A204.1 (cell line): ENCODE measurements at regions not wholly inside any gene's neighbourhood (a gene's known extent, or its start where the extent isn't known, plus 50 kb on each side); places are given as distances from the start of the nearest gene placed in this dataset.
"Not testable (repeated sequence)": the region's sequence is repeated elsewhere in the genome, so short reads cannot be mapped to it uniquely, and the experiment has no call there.

Experiments used
- FAIRE-seq: peaks from 2 replicates; lab custom pipeline; 2012; peaks lifted over from hg19 to GRCh38; lab: Jason Lieb, UNC

- FAIRE-seq: no peak
These were observed 57.6 kb upstream of the ATP2B1 start for GRCh38 chr12:89765959-89766824.

- not testable (repeated sequence) for FAIRE-seq
These were observed 55.5 kb upstream of the ATP2B1 start for GRCh38 chr12:89764164-89764563.

DNA sequence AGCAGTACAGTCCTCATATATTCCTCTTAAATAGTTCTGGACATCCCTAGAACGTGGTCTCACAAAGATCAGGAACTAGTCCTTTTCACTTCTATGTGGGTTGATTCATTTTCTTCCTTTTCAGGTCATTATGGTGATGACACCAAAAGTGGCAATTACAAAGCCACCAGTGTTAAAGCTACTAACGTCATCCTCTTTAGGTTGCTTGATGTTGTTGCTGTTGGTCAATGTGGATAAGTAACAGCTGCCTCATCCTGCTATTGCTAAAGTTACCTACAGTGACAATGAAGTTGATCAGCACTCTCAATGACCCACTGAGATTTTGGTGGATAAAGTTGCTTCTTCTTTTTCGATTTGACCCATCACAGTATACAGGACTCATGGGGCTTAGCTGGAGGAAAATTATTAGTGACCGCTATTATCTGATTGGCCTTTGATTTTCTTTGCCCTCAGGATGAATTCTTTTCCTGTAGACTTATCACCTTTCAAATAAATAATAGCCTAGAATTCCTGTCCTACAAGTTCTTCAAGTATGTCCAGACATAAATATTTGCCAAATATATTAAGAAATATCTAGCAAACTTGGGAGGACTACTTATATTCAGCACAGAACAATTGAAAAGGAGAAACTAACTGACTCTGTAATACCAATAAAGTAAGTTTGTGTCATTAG, 54.0 kb upstream of the ATP2B1 start:
- no peak for FAIRE-seq

- FAIRE-seq: no peak
These were observed 52.1 kb upstream of the ATP2B1 start for GRCh38 chr12:89760783-89761182.
